GM19328 (cell line): ENCODE measurements at regions not wholly inside any gene's neighbourhood (a gene's known extent, or its start where the extent isn't known, plus 50 kb on each side); places are given as distances from the start of the nearest gene placed in this dataset.
"Not testable (repeated sequence)": the region's sequence is repeated elsewhere in the genome, so short reads cannot be mapped to it uniquely, and the experiment has no call there.

ENCODE experiments used
- ATAC-seq: cut with Tn5 transposase; IDR thresholded peaks from one replicate; pipeline ENCODE4 v1.9.1; 2021; ENCODE audit warnings: mild to moderate bottlenecking, moderate library complexity; ENCODE audit not compliant: unreplicated experiment

DNA sequence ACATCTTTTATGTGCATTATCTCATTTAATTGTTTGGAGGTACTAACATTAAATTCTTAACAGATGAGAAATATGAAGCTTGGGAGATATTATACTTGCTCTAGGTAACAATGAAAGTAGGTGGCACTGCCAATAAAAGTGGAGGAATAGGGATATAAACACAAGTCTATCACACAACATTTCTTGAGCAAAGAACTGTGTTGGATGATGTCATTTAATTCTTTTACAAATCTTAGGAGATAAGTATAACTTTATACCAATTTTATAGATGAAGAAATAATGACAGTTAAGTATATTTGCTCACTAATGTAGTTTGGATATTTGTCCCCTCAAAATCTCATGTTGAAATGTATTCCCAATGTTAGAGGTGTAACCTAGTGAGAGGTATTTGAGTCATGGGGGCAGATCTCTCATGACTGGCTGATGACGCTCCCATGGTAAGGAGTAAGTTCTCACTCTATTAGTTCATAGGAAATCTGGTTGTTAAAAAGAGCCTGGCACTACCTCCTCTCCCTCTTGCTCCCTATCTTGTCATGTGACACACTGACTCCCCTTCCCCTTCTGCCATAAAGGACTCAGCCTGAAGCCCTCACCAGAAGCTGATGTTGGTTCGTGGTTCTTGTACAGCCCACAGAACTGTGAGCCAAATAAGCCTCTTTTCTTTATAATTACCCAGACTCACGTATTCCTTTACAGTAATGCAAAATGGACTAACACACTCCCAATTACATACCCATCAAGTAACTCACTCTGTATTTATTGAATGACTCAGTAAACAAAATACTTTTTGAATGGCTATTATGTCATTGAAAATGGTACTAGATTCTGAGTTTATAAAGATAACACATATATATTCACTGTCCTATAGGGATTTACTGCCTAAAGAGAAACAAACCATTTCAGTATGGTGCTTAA is 146.8 kb upstream of the KITLG start:
- ATAC-seq, result no peak

DNA sequence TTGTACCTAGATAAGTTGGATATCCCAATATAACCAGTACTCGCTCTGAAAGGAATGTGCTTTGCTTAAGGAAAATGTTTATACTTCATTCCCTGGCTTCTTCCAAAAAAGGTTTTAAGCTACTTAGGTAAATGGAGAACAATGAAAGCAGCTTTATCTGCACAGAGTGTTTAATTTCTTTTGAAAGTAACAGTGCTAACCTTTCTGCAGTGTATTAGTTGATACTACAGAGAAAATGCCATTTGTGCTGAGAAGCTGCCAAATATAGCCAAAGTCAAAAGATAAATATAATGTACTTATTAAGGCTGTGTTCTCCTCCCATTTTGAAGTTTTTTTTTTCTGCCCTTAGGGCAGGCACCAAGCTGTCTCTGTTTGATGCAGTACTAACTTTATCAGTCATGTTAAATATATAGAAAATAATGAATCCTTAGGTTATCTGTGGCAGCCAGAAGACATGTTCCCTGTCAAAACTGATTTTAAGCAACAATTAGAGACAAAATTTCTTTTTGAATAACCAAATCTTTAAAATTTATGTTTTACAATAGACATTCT is 145.4 kb upstream of the KITLG start:
- ATAC-seq, result no peak

DNA sequence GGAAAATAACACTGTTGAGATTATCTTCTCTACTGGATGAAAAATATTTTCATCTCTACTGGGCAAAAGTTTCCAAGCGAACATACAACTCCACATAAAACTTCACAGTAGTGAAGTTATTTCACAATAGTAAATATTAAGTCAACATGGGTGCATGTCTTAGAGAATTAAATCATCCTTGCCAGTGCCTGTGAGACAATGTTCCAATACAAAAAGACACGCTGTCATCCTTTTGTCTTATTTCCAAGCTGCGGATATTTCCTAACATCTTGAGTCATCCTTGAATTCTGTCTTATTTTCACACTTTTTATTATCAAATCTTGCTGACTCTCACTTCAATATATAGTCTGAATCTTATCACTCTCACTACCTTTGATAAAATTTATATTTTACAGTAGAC is 142.9 kb upstream of the KITLG start:
- no peak for ATAC-seq

DNA sequence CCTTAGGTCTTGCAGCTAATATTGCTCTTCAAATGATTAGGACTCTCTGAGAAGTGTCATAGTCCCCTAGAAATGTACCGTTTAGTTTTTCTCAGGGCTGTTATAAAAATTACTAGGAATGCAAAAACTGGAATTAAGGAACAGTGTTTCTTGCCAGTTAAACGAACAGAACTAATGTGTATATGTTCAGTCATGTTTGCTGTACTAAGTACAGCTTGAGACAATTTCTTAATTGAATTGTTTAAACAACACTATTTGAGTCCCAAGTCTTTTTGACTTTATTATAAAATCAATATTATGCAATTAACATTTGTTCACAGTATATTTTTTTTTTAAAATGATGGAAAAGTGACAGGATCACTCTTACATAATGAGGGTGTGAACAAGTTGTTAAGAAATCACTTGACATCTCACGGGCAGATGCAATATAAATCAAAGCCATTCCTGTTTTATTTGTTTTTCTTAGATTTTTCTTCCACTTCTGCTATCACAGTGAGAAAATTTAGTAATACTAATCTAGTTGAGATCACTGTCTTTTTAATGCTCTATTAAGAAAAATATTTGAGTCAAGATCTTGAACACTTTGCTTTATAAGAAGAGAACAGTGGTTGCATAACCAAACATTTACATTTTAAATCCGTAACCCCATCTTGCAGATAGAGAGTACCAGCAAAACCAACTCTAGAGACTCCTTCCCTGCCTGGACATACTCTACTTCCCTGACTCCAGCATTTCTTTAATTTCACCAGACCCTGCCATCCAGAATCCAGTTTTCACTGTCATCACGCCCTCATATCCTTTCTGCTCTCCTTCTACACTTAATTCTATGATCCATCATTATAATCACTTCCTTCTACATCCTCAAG is 140.7 kb upstream of the KITLG start:
- ATAC-seq, result no peak

DNA sequence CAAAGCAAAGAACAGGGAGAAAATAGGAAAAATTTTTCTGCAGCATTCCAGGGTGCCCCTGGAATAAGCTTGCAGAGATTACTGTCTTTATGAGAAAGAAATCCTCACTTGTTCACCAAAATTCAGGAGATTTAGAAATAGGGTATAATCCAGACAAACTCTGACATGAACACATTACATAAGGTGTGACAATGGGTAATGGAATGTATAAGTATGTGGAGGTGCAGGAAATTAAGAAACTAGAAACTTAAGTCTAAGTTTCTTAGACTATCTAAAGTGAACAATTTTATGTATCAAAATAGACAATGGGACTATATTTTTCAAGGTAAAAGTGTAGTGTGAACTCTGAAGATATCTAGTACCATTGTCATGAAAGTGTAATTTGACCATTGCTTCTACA is 140.0 kb upstream of the KITLG start:
- ATAC-seq, result no peak

DNA sequence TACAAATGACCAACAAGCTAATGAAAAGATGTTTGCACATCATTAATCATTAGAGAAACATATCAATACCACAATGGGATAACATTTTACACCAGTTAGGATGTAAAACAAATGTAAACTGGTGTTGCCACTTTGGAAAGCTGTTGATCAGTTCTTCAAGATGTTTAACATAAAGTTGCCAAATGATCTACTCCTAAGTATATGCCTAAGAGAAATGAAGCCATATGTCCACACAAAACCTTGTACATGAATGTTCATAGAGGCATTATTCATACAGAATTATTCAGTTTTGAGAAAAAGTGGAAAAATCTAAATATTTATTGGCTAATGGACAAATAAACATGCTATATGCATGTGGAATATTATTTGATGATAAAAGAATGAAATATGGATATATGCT is 136.9 kb upstream of the KITLG start:
- ATAC-seq, result no peak

DNA sequence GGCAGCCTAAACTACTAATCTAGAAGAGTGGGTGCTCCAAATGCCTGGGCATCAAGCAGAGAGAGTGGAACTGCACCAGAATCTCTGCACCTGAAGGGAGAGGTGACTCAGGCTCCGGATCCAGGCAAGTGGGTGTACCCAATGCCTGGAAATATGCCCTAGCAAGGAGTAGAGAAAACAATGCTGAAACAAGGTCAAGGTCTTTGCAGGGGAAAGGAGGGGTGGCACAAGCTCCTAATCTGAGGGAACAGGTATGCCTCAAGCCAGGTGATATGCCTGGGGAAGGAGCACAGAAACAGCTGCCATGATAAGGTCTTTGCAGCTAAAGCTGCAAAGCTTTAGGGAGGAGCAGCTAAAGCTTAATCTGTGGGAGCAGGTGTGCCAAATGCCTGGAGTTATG is 136.0 kb upstream of the KITLG start:
- no peak for ATAC-seq

DNA sequence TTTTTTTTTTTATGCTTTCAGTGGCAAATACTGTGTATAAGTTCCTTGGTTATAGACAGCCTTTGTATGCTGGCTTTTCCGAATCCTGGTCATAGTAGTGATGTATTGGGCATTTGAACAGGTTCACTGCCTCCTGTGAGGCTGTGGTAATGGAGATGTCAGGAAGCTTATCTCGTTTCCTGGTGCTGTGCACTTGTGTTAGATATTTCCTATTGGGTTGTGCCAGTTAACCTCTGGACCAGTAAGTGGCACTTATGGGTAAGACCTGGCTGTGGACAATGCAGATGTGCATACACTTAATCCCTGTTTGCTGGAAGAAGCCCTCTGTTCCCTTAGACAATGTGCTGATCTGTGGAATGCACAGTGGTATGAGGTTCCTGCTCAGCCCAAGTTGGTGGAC is 135.4 kb upstream of the KITLG start:
- ATAC-seq, result no peak

DNA sequence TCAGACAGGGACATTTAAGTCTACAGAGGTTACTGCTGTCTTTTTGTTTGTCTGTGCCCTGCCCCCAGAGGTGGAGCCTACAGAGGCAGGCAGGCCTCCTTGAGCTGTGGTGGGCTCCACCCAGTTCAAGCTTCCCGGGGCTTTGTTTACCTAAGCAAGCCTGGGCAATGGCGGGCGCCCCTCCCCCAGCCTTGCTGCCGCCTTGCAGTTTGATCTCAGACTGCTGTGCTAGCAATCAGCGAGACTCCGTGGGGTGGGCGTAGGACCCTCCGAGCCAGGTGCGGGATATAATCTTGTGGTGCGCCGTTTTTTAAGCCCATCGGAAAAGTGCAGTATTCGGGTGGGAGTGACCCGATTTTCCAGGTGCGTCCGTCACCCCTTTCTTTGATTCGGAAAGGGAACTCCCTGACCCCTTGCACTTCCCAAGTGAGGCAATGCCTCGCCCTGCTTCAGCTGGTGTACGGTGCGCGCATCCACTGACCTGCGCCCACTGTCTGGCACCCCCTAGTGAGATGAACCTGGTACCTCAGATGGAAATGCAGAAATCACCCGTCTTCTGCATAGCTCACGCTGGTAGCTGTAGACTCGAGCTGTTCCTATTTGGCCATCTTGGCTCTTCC is 134.1 kb upstream of the KITLG start:
- ATAC-seq, result not testable (repeated sequence)

DNA sequence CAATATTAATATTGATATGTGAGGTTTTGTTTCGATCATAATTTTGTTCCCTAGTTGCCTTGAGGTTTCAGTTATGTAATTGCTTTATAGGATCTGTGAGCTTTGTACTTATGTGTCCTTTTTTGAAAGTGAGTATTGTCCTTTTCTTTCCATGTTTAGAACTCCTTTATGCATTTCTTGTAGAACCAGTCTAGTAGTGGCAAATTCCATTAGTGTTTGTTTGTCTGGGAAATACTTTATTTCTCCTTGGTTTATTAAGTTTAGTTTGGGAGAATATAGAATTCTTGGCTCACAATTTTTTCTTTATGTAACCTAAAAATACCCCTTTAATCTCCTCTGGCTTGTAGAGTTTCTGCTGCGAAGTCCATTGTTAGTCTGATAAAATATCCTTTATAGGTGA is 127.5 kb upstream of the KITLG start:
- no peak for ATAC-seq

DNA sequence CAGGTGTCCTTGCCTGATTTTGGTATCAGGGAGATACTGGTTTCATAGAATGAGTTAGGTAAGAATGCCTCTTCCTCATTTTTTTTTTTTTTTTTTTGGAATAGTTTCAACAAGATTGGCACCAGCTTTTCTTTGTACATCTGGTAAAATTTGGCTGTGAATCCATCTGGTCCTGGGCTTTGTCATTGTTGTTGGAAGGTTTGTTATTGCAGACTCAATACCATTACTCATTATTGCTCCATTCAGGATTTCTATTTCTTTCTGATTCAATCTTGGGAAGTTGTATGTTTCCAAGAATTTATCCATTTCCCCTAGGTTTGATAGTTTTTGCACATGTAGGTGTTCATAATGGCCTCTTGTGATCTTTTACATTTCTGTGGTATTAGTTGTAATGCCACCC is 126.0 kb upstream of the KITLG start:
- no peak for ATAC-seq

DNA sequence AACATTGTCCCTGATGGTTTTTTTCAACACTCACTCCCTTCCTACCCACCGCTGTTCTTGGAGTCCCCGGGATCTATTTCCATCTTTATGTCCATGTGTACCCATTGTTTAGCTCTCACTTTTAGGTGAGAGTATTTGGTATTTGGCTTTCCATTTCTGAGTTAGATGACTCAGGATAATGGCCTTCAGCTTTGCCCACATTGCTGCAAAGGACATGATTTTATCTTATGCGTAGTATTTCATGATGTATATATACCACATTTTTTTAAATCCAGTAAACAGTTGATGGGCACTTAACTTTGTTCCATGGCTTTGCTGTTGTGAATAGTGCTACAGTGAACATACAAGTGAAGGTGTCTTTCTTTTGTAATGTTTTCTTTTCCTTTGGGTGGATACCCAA is 123.5 kb upstream of the KITLG start:
- no peak for ATAC-seq

DNA sequence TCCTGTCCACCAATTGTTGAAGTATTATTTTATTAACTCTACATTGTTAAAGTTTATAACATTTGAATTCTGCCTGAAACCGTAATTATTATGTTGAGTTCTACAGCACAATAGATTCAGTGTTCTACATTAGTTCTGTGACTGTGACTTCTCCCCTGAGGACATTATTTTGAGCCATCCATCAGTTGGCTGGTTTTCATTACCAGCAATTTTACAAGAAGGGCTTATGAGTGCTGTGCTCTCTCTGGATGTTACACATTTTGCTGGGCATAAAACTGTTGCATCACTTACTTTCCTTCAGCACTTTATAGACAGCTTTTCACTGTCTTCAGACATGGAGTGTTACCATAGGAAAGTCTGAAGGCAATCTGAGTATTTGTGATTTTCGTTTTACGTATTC is 118.2 kb upstream of the KITLG start:
- no peak for ATAC-seq

DNA sequence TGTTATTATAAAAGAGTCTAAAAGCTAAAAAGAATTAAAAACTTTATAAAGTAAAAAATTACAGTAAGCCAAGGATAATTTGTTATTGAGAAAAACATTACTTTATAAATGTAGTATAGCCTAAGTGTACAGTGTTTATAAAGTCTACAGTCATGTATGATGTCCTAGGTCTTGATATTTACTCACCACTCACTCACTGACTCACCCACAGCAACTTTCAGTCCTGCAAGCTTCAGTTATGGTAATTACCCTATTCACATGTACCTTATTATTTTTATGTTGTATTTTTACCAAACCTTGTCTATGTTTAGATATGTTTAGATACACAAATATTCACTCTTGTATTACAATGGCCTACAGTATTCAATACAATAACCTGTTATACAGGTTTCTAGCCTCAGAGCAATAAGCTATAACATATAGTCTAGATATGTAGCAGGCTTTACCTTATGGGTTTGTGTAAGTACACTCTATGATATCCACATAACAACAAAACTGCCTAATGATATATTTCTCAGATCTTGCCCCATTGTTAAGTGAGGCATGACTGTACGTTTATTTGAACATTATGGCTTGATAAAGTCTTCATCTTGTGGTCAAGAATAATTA is 113.7 kb upstream of the KITLG start:
- no peak for ATAC-seq

DNA sequence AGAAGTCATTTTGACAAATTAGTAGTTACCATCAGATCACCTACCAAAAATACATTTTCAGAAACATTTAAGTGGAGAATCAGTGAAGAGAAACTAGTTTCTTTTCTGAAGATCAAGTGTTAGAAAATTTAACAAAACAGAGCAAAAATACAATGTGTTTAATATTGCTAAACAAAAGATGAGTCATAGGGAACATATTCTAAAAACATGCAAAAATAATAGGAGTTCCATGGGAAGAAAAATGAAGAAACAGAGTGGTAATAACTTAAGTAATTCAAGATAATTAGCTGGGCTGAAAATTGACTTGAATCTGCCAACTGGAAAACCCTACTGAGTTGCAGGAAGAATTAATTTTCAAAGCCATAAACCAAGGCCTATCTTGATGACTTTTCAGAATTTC is 111.5 kb upstream of the KITLG start:
- ATAC-seq, result no peak

DNA sequence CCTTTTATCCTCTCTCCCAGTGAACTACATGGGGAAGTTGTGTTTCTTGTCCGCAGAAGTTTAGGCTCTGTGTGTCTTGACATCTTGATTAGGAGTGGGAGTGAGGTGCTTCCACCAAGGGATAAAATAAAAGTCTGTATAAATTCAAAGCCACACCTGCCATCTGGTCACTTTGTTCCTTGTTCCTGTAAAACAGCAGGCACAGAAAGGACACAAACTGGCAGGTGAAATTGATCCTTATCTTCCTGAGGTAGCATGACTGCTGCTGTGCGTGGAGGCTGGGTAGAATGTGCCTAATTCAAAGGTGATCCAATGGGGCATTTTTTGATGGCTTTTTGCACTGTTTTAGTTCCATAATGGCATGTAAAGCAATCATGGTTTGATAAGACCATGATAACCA is 104.3 kb upstream of the KITLG start:
- ATAC-seq, result no peak

DNA sequence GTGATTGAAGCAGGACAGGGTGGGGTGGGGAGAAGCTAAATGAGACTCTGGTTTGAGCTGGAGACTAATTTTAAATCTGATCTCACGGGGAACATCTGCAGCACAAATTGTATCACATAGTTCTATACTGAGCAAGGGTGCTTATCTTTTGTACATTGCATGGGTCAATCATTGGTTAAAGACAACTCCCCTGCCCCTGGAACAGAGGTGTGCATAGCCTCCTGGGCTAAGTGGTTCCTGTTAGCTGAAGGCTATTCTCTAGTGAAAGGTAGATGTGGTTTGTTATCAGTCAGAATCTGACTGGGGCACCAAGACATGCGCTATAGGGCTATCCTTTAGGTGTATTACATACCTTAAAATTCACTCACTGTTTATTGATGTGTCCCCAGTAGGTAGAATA is 103.9 kb upstream of the KITLG start:
- no peak for ATAC-seq

DNA sequence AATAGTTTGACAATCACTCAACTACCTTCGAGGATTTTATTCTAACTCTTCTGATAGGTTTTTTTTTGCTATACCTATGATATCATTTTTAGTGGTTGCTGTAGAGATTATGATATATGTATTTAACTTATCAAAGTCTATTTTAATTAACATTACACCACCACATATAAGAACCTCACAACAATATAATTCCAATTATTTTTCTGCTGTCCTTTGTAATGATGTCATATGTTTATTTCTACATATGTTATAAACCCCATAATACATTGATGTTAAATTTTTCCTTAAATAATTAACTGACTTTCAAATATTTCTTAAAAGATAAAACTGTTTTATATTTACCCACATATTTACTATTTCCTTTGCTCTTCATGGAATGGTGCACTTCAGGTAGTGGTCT is 103.4 kb upstream of the KITLG start:
- no peak for ATAC-seq

DNA sequence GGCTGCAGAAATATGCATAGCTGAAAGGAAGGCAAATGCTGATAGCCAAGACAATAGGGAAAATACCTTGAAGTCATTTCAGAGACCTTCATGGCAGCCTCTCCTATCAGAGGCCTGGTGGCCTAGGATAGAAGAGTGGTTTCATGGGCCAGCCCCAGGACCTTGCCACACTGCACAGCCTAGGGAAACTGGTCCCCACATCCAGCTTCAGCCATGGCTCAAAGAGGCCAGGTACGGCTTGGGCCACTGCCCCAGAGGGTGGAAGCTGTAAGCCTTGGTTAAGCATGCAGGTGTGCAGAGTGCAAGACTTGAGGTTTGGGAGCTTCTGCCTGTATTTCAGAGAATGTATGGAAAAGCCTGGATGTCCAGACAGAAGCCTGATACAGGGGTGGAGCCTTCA is 101.0 kb upstream of the KITLG start:
- no peak for ATAC-seq

DNA sequence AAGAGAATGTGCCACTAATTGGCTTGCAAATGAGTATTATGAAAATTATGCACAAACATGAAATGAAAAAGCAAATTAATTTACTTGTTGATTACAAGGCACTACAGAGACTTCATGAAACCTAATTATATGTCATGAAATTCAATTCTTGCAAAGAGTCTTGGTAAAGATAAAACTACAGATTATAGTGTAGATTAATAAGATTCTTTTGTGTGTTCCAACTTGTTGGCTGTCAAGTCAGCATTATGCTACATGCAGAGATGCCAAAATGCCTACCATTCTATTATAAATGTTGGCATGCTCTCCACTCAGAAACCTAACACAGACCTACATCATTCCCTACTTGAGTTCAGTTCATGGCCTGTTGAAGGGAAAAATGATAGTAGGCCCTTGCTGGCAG is 97.2 kb upstream of the KITLG start:
- no peak for ATAC-seq

DNA sequence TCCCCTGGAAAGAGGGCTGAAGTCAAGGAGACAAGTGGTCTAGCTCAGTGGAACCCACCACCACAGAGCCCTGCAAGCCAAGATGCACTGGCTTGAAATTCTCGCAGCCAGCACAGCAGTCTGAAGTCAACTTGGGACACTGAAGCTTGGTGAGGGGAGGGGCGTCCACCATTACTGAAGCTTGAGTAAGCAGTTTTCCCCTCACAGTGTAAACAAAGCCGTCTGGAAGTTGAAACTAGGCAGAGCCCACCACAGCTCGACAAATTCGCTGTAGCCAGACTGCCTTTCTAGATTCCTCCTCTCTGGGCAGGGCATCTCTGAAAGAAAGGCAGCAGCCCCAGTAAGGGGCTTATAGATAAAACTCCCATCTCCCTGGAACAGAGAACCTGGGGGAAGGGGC is 87.3 kb upstream of the KITLG start:
- not testable (repeated sequence) for ATAC-seq
